HL-60 (cell line): ENCODE measurements at regions not wholly inside any gene's neighbourhood (a gene's known extent, or its start where the extent isn't known, plus 50 kb on each side); places are given as distances from the start of the nearest gene placed in this dataset.

Experiments
- DNase-seq, 2 experiments: peaks; one replicate each; pipeline ENCODE4 v3.0.0-alpha.2; 2010 to 2020; ENCODE audit warnings: low read depth in 1 of 2, low spot score in 1 of 2
- H3K27ac ChIP-seq: fragments of 250-450 bp; sonication (Bioruptor Pico); replicated peaks from 2 replicates; pipeline ENCODE4 v1.5.1; 2020; ENCODE audit warnings: mild to moderate bottlenecking, moderate library complexity
- H3K27me3 ChIP-seq: fragments of 250-450 bp; sonication (Bioruptor Pico); 2 replicates; pipeline ENCODE4 v1.5.1; 2021; ENCODE audit warnings: mild to moderate bottlenecking, moderate library complexity; ENCODE audit not compliant: insufficient read depth, poor library complexity, severe bottlenecking
- H3K4me3 ChIP-seq: replicated peaks from 2 replicates; pipeline ENCODE4 v1.5.1; 2011; ENCODE audit warnings: mild to moderate bottlenecking, control low read depth, low read length; ENCODE audit not compliant: insufficient read depth
- CTCF ChIP-seq: IDR thresholded peaks from one replicate; pipeline ENCODE4 v1.5.1; 2011; ENCODE audit warnings: low read length, control low read depth, inconsistent platforms; ENCODE audit not compliant: insufficient read depth
- GABPA ChIP-seq: IDR thresholded peaks from 2 replicates; pipeline ENCODE4 v1.6.1; 2012; ENCODE audit warnings: low read depth
- POLR2AphosphoS5 ChIP-seq: IDR thresholded peaks from 2 replicates; pipeline ENCODE4 v1.6.1; 2012; ENCODE audit warnings: low read depth
- REST ChIP-seq: IDR thresholded peaks from 2 replicates; pipeline ENCODE4 v1.6.1; 2012; ENCODE audit warnings: low read depth; ENCODE audit not compliant: insufficient replicate concordance
- SPI1 ChIP-seq: IDR thresholded peaks from 2 replicates; pipeline ENCODE4 v1.6.1; 2012; ENCODE audit warnings: low read depth, mild to moderate bottlenecking, borderline replicate concordance

- no peak for DNase-seq
- Histone ChIP-seq H3K27ac (no peak overlapping the region), H3K4me3 (no peak overlapping the region), H3K27me3 (no peaks in the 10 kb centered on the region)
- TF ChIP-seq CTCF (no peak), POLR2AphosphoS5 (no peak), SPI1 (no peak), REST (no peak), GABPA (no peak)
These were observed 1174.8 kb downstream of the MAT2B start for GRCh38 chr5:164680216-164680615.

- TF ChIP-seq REST = no peak
- no peak for TF ChIP-seq POLR2AphosphoS5
- no peak for TF ChIP-seq GABPA
- TF ChIP-seq CTCF = no peak
- TF ChIP-seq SPI1 = no peak
- H3K27me3 ChIP-seq = no peaks in the 10 kb centered on the region
- DNase-seq = no peak
- no peak overlapping the region for H3K4me3 ChIP-seq
- H3K27ac ChIP-seq = no peak overlapping the region
These were observed 1175.5 kb downstream of the MAT2B start for GRCh38 chr5:164680812-164681520.

GRCh38 chr5:164687391-164687790 is 1182.0 kb downstream of the MAT2B start:
- no peaks in the 10 kb centered on the region for H3K27me3 ChIP-seq
- TF ChIP-seq SPI1 (no peak), POLR2AphosphoS5 (no peak), GABPA (no peak), REST (no peak)
- no peak overlapping the region for H3K27ac ChIP-seq
- no peak for DNase-seq
- H3K4me3 ChIP-seq = no peak overlapping the region
